Prostate gland (tissue), 2 donors: ENCODE measurements at regions not wholly inside any gene's neighbourhood (a gene's known extent, or its start where the extent isn't known, plus 50 kb on each side); places are given as distances from the start of the nearest gene placed in this dataset.
"Not testable (repeated sequence)": the region's sequence is repeated elsewhere in the genome, so short reads cannot be mapped to it uniquely, and the experiment has no call there.

Experiments used
- DNase-seq: peaks from one replicate; pipeline ENCODE4 v3.0.0-alpha.2; 2019; ENCODE audit warnings: low spot score
- H3K27ac ChIP-seq, 2 donors: fragments of 200-600 bp; sonication (generic); 2 replicates each; pipeline ENCODE4 v1.5.1; 2017 to 2019
- H3K27me3 ChIP-seq: fragments of 200-600 bp; sonication (generic); replicated peaks from 2 replicates; pipeline ENCODE4 v1.5.1; 2019; ENCODE audit not compliant: insufficient read depth
- H3K36me3 ChIP-seq, 2 donors: fragments of 200-600 bp; sonication (generic); 1 replicate in 1 of 2; 2 replicates in 1 of 2; pipeline versions ENCODE4 v1.5.1 to v1.8.1; 2017 to 2019
- H3K4me1 ChIP-seq: fragments of 200-600 bp; sonication (generic); replicated peaks from 2 replicates; pipeline ENCODE4 v1.5.1; 2019
- H3K4me3 ChIP-seq, 2 donors: fragments of 200-600 bp; sonication (generic); 2 replicates each; pipeline ENCODE4 v1.5.1; 2017 to 2019
- H3K9me3 ChIP-seq: fragments of 200-600 bp; sonication (generic); 2 replicates; pipeline ENCODE4 v1.5.1; 2017
- CTCF ChIP-seq, 4 experiments: fragments of 200-600 bp in 2 of 4; fragments of 450-650 bp in 2 of 4; sonication (generic) in 2 of 4; IDR thresholded peaks; 1 replicate in 3 of 4; 2 replicates in 1 of 4; pipeline ENCODE4 v1.5.1; 2016 to 2019; ENCODE audit warnings: antibody characterized with exemption in 4 of 4, mild to moderate bottlenecking in 2 of 4, moderate library complexity in 2 of 4
- POLR2A ChIP-seq: fragments of 450-650 bp; IDR thresholded peaks from one replicate; pipeline ENCODE4 v1.6.1; 2016; ENCODE audit warnings: antibody characterized with exemption, mild to moderate bottlenecking
- POLR2AphosphoS5 ChIP-seq: sonication (generic); formaldehyde crosslinking; IDR thresholded peaks from one replicate; pipeline ENCODE4 v1.6.1; 2017; ENCODE audit warnings: antibody characterized with exemption
- WGBS: methylation state at CpG from one replicate; pipeline ENCODE4 v1.1.5; 2018; 5-methylcytosine and 5-hydroxymethylcytosine counted together
- intact Hi-C: fragments of 100-400 bp; cut with DNase I; formaldehyde crosslinking; loops from one replicate; pipeline ENCODE4 v1.14.2; 2022

DNA sequence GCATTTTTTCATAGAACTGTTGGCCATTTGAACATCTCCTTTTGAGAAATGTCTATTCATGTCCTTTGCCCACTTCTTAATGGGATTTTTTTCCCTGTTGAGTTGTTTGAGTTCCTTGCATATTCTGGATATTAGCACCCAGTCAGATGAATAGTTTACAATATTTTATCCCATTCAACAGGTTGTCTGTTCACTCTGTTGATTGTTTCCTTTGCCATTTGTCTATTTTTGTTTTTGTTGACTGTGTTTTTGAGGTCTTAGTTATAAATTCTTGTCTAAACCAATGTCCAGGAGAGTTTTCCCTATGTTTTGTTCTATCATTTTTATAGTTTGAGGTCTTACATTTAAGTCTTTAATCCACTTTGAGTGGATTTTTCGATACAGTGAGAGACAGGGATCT, 139.0 kb upstream of the TNPO1 start:
- 84% methylated on average over 1 of the region's 1 CpG for WGBS
- TF ChIP-seq POLR2A (no peak), POLR2AphosphoS5 (no peak), CTCF (IDR thresholded peaks at IDR 0.05) (no peak)

DNA sequence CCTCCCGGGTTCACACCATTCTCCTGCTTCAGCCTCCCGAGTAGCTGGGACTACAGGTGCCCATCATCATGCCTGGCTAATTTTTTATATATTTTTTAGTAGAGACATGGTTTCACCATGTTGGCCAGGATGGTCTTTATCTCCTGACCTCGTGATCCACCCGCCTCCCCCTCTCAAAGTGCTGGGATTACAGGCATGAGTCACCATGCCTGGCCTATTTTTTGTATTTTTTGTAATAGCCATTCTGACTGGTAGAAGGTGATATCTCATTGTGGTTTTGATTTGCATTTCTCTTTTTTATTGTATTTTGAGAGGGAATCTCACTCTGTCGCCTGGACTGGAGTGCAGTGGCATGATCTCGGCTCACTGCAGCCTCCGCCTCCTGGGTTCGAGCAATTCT, 139.6 kb upstream of the TNPO1 start:
- intact Hi-C loops, H3K4me1 ChIP-seq, H3K36me3 ChIP-seq, H3K27me3 ChIP-seq, H3K9me3 ChIP-seq, H3K27ac ChIP-seq, H3K4me3 ChIP-seq, DNase-seq: not testable (repeated sequence)
- WGBS: 91% methylated on average over 8 of the region's 8 CpGs

More for the DNA sequence above, 139.0 kb upstream of the TNPO1 start:
- H3K4me3 ChIP-seq: no peak overlapping the region
- H3K27ac ChIP-seq: no peak overlapping the region
- intact Hi-C loops: no loop called here
- no peaks in the 10 kb centered on the region for H3K9me3 ChIP-seq
- no peak for DNase-seq
- no peaks in the 10 kb centered on the region for H3K4me1 ChIP-seq
- no peaks in the 10 kb centered on the region for H3K27me3 ChIP-seq
- no peaks in the 10 kb centered on the region for H3K36me3 ChIP-seq

DNA sequence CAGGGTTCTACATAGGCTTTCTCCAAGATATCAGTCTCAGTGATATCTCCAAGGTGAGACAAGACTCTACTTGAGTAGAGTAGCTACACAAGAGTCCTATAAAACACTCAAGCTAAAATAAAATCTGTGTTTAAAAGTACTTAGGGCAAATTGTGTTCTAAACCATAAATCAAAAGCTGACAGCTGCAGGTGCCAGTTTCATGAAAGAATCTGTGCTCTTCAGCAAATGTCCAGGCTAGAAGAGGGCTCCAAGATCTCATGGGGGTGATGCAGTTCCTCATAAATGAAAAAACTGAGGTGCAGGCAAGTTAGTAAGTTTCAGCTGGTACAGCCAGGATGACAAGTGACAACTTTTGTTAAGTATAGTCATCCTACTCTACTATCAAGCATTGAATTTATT, 142.8 kb upstream of the TNPO1 start:
- Histone ChIP-seq H3K4me3 (no peak overlapping the region), H3K27me3 (no peaks in the 10 kb centered on the region), H3K9me3 (no peaks in the 10 kb centered on the region), H3K36me3 (no peaks in the 10 kb centered on the region), H3K27ac (no peak overlapping the region), H3K4me1 (no peaks in the 10 kb centered on the region)
- intact Hi-C loops: no loop called here
- no peak for DNase-seq
- no peak for TF ChIP-seq POLR2AphosphoS5
- no peak for TF ChIP-seq CTCF (IDR thresholded peaks at IDR 0.05)
- TF ChIP-seq POLR2A: no peak

GRCh38 chr5:72673180-72673579, 143.3 kb upstream of the TNPO1 start:
- Histone ChIP-seq H3K9me3 (no peaks in the 10 kb centered on the region), H3K36me3 (no peaks in the 10 kb centered on the region), H3K4me1 (no peaks in the 10 kb centered on the region), H3K4me3 (no peak overlapping the region), H3K27ac (no peak overlapping the region), H3K27me3 (no peaks in the 10 kb centered on the region)
- no peak for TF ChIP-seq CTCF (IDR thresholded peaks at IDR 0.05)
- intact Hi-C loops: no loop called here
- DNase-seq: no peak

DNA sequence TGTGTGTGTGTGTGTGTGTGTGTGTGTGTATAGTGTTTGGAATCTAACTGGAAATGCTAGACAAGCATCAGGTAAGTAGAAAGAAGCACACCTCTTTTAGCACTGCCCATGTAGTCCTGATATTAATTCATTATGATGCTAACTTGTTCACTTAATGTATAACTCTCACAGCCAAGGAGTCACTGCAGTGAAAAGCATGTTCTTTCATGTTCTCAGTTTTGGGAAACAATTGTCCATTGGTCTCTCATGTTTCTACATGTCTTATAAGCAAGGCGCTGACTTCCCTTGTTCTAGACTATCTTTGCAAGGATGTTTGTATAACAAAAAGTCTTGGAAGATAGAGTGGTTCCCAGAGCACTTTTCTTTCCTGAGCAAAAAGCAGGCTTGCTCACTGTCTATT, 148.8 kb upstream of the TNPO1 start:
- TF ChIP-seq POLR2A (no peak), CTCF (IDR thresholded peaks at IDR 0.05) (no peak), POLR2AphosphoS5 (no peak)
- WGBS: 50% methylated on average over 1 of the region's 1 CpG
- no peak for DNase-seq
- Histone ChIP-seq H3K4me1 (no peaks in the 10 kb centered on the region), H3K4me3 (no peak overlapping the region), H3K36me3 (no peaks in the 10 kb centered on the region), H3K27ac (no peak overlapping the region), H3K27me3 (no peaks in the 10 kb centered on the region), H3K9me3 (no peaks in the 10 kb centered on the region)
- intact Hi-C loops: no loop called here

DNA sequence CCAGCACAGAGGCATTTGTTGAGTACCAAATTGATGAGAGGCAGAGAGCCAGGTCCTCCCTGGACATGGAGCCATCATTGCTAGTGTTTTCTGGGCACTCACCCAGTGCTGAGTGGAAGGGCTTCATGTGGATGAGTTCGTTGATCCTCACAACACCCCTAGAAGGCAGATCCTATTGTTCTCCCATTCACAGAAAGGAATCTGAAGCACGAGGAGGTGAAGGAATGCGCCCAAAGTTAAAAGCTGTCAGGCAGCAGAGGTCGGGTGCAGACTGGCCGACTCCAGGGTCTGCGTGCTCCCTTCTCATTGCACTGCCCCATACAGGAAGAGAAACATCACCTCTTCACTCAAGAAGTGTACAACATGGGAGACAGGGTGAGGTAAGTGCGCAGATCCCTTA, 153.5 kb upstream of the TNPO1 start:
- intact Hi-C loops: no loop called here
- TF ChIP-seq CTCF (IDR thresholded peaks at IDR 0.05): no peak
- no peak for TF ChIP-seq POLR2A
- TF ChIP-seq POLR2AphosphoS5: no peak
- Histone ChIP-seq H3K27ac (no peak overlapping the region), H3K27me3 (no peaks in the 10 kb centered on the region), H3K36me3 (no peaks in the 10 kb centered on the region), H3K4me1 (no peaks in the 10 kb centered on the region), H3K4me3 (no peak overlapping the region), H3K9me3 (no peaks in the 10 kb centered on the region)
- WGBS: 69% methylated on average over 7 of the region's 7 CpGs
- no peak for DNase-seq
